NB4 (cell line): ENCODE measurements at regions not wholly inside any gene's neighbourhood (a gene's known extent, or its start where the extent isn't known, plus 50 kb on each side); places are given as distances from the start of the nearest gene placed in this dataset.

Experiments used
- CTCF ChIP-seq: IDR thresholded peaks from one replicate; pipeline ENCODE4 v1.5.1; 2012; ENCODE audit warnings: low read depth, low read length
- MAX ChIP-seq: IDR thresholded peaks from 2 replicates; pipeline ENCODE4 v1.6.1; 2011; ENCODE audit warnings: low read depth, low read length
- POLR2A ChIP-seq: IDR thresholded peaks from 2 replicates; pipeline ENCODE4 v1.6.1; 2011; ENCODE audit warnings: mild to moderate bottlenecking; ENCODE audit not compliant: insufficient read length; ENCODE audit errors: extremely low read depth

GRCh38 chr6:23395381-23395780, 730.6 kb upstream of the NRSN1 start:
- no peak for TF ChIP-seq CTCF
- TF ChIP-seq POLR2A: no peak
- no peak for TF ChIP-seq MAX
